Cardiac fibroblast (primary cell): ENCODE measurements at regions not wholly inside any gene's neighbourhood (a gene's known extent, or its start where the extent isn't known, plus 50 kb on each side); places are given as distances from the start of the nearest gene placed in this dataset.
A peak's percentile ranks its signal among the peaks of the same experiment; 100 is the strongest.

Source experiments
- DNase-seq, 2 donors: peaks; one replicate each; pipeline versions ENCODE4 v3.0.0 to v3.0.0-alpha.2; 2010; ENCODE audit warnings: low read depth in 2 of 2
- H3K4me3 ChIP-seq, 2 donors: replicated peaks in 1 of 2; 1 replicate in 1 of 2; 2 replicates in 1 of 2; pipeline ENCODE4 v1.5.1; 2011; ENCODE audit warnings: low read depth in 2 of 2, low read length in 2 of 2, mild to moderate bottlenecking in 2 of 2, moderate library complexity in 1 of 2
- TF ChIP-seq, protein P1 (sequence below): IDR thresholded peaks from one replicate; pipeline ENCODE4 v1.5.1; 2011; ENCODE audit warnings: low read depth, mild to moderate bottlenecking, low read length, inconsistent platforms

DNA sequence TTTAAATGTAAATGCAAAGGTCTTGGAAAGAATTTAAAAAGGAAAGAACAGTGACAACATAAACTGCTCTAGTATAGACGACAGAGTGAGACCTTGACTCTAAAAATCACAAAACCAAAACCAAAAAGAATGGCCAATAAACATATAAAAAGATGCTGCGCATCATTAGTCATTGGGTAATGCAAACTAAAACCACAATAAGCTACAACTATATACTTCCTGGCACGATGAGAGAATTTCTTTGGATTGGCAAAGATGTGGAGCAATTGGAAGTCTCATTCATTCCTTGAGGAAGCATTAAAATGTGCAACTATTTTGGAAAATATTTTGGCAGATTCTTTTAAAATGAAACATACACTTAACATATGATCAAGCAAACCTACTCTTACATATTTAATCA lies 98.7 kb upstream of the ZPLD1 start:
- TF ChIP-seq, protein P1, sequence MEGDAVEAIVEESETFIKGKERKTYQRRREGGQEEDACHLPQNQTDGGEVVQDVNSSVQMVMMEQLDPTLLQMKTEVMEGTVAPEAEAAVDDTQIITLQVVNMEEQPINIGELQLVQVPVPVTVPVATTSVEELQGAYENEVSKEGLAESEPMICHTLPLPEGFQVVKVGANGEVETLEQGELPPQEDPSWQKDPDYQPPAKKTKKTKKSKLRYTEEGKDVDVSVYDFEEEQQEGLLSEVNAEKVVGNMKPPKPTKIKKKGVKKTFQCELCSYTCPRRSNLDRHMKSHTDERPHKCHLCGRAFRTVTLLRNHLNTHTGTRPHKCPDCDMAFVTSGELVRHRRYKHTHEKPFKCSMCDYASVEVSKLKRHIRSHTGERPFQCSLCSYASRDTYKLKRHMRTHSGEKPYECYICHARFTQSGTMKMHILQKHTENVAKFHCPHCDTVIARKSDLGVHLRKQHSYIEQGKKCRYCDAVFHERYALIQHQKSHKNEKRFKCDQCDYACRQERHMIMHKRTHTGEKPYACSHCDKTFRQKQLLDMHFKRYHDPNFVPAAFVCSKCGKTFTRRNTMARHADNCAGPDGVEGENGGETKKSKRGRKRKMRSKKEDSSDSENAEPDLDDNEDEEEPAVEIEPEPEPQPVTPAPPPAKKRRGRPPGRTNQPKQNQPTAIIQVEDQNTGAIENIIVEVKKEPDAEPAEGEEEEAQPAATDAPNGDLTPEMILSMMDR = no peak
- DNase-seq = no peak
- H3K4me3 ChIP-seq = no peak overlapping the region

DNA sequence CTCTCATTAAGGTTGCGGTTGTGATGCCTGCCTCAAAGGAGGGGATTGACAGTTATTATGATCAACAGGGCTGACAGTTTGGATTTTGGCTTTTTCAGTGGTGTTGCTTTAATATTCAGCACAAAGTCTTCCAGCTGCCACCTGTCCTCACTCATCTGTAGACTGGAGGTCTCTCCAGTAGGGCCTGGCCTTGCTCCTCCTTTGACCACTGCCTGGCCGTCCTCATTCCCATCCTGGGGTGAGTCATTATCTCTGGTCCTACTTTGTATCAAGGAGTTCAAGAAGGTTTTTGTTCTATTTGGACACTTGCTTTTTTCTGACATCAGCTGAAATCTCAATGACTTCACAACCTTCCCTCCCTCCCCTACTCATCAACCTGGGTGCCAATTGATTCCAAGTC lies 95.1 kb upstream of the ZPLD1 start:
- no peak for DNase-seq
- no peak overlapping the region for H3K4me3 ChIP-seq
- TF ChIP-seq, protein P1 = no peak

DNA sequence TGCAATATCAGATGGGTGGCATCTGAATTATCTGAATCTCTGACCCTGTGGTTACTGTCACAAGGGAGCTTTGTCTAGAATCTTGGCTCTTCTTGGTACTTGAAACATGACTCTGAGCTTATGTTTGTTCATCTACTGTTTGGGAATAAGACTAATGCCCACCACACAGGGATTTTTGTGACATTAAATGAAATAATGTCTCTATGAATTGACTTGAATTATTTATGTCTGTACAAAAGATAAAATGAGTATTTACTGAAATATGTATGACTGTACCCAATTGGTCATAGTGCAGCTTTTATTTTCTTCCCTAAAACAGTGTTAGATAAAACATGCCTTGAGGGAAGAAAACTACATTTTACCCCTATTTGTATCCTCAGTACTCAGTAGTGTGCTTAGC lies 87.9 kb upstream of the ZPLD1 start:
- DNase-seq = no peak
- no peak overlapping the region for H3K4me3 ChIP-seq
- TF ChIP-seq, protein P1 = no peak

DNA sequence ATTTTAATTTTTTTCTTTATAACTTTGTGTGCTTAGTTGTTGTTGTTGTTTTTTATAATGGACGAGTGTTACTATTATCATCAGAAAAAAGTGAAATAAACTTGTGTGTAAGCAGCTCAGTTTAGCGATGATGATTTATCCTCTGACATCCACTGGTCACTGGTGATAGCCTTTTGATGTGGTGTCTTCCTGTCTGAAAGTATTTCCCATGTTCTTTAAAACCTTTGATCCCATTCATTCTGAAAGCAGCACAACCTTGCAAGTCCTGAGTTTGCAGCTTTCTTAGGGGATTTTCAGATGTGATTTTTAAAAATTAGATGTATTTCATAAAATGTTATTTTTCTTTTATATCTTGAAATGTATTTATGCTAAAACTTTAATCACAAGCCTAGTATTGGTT lies 85.9 kb upstream of the ZPLD1 start:
- H3K4me3 ChIP-seq = no peak overlapping the region
- TF ChIP-seq, protein P1 = no peak
- no peak for DNase-seq

DNA sequence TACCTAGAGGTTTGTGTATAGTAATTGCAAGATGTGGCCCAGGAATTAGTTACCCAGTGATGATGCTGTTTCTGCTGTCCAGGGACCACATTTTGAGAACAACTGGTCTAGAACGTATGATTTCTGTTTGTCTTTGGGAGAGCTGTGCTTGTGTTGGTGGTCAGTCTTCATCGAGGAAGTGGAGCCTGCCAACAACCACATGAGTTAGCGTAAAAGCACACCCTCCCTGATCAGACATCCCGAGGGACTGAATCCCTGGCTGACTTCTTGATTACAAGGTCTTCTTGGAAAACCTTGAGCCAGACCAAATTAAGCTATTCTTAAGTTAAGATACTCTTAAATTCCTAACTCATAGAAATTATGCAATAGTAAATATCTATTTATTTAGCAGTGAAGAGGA lies 81.7 kb upstream of the ZPLD1 start:
- DNase-seq = peak; percentile 29 to 61
- TF ChIP-seq, protein P1 = no peak
- H3K4me3 ChIP-seq = no peak overlapping the region

DNA sequence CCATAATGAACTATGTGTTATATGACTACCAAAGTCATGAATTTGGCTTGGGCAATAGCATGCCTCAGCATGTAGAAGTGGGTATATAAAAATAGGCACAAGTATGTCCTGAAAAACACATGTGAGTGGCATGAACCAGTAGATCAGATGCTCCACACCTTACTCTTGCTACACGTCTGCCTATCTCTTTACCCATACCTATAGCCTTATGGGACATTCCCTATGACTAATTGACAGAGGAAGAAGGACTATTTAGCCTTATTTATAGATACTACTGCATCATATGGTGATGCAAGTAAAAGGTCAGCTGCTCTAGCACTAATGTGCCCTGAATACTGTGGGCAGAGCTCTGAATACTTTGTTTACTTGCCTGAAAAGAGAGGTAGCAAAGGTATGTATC lies 81.0 kb upstream of the ZPLD1 start:
- TF ChIP-seq, protein P1 = no peak
- DNase-seq = peak in 1 of 2 donors; percentile 28
- H3K4me3 ChIP-seq = no peak overlapping the region

DNA sequence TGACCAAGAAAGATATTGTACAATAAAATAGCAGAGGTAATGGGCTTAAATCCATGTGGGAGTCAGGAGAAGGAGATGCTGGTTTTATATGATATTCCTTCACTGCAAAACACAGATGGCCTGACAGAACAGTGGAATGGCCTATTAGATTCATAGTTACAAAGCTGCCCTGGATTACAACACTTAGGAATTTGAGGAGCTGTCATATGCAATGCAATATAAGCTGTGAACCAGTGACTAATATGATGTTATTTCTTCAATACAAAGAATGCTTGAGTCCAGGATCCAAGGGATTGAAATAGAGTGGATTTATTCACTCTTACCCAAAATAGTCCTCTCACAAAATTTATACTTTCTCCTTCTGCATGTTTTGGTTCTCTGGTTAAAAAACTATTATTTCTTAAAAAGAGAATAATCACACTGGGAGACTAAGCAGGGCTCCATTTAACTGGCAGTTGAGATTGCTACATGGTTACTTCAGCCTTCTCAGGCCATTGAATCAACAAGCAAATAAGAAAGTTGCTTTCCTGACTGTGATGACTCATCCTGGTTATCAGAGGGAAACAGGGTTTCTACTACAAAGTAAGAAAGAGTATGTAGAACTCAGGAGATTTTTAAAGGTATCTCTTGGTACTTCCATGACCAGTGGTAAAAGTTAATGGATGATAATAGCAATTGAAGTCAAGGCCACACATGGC lies 79.8 kb upstream of the ZPLD1 start:
- peak; percentile 46 to 80 for DNase-seq
- TF ChIP-seq, protein P1 = no peak
- no peak overlapping the region for H3K4me3 ChIP-seq
